PC-9 (cell line): ENCODE measurements at regions not wholly inside any gene's neighbourhood (a gene's known extent, or its start where the extent isn't known, plus 50 kb on each side); places are given as distances from the start of the nearest gene placed in this dataset.

Experiments
- BruUV-seq: library from RNA; stranded (reverse); fragments of 400-500 nt; replicated peaks from 2 replicates; lab custom pipeline; 2021; lab: Mats Ljungman, UMichigan
- CTCF ChIA-PET: fragments of 300-600 bp; sonication (Branson Sonifier 250); formaldehyde crosslinking; loops from one replicate; lab custom pipeline; 2022; ENCODE audit warnings: antibody characterized with exemption; lab: Charles Lee
- POLR2A ChIA-PET: fragments of 300-600 bp; sonication (Branson Sonifier 250); formaldehyde crosslinking; loops from one replicate; lab custom pipeline; 2022; ENCODE audit warnings: antibody characterized with exemption; ENCODE audit not compliant: unreplicated experiment; lab: Charles Lee
- DNase-seq, 2 experiments: peaks; one replicate each; pipeline versions ENCODE4 v3.0.0 to v3.0.0-alpha.2; 2015 to 2022; ENCODE audit warnings: mixed read lengths in 1 of 2
- H2AFZ ChIP-seq: fragments of 200-600 bp; sonication (generic); 2 replicates; pipeline ENCODE4 v1.8.1; 2017; ENCODE audit warnings: antibody characterized with exemption
- H3F3A ChIP-seq: fragments of 200-600 bp; sonication (generic); 2 replicates; pipeline ENCODE4 v1.8.1; 2017; ENCODE audit warnings: antibody characterized with exemption, mild to moderate bottlenecking, low read depth; ENCODE audit not compliant: insufficient read depth
- H3K27ac ChIP-seq: fragments of 200-600 bp; sonication (generic); 2 replicates; pipeline ENCODE4 v1.6.1; 2016; ENCODE audit warnings: mixed run types
- H3K27me3 ChIP-seq: fragments of 200-600 bp; sonication (generic); 2 replicates; pipeline ENCODE4 v1.6.1; 2016; ENCODE audit warnings: low read depth, mixed run types; ENCODE audit not compliant: insufficient read depth
- H3K36me3 ChIP-seq: fragments of 200-600 bp; sonication (generic); 2 replicates; pipeline ENCODE4 v1.6.1; 2016; ENCODE audit warnings: low read depth, mixed run types
- H3K4me1 ChIP-seq: fragments of 200-600 bp; sonication (generic); replicated peaks from 2 replicates; pipeline ENCODE4 v1.6.1; 2016; ENCODE audit warnings: mixed run types; ENCODE audit not compliant: insufficient read depth
- H3K4me2 ChIP-seq: fragments of 200-600 bp; sonication (generic); 2 replicates; pipeline ENCODE4 v1.6.1; 2017; ENCODE audit warnings: mixed run types
- H3K4me3 ChIP-seq: fragments of 200-600 bp; sonication (generic); 2 replicates; pipeline ENCODE4 v1.6.1; 2016; ENCODE audit warnings: mixed run types
- H3K79me2 ChIP-seq: fragments of 200-600 bp; sonication (generic); 2 replicates; pipeline ENCODE4 v1.6.1; 2017; ENCODE audit warnings: low read depth, mixed run types
- H3K9me2 ChIP-seq: fragments of 200-600 bp; sonication (generic); 2 replicates; pipeline ENCODE4 v1.8.1; 2017; ENCODE audit warnings: mild to moderate bottlenecking; ENCODE audit not compliant: insufficient read depth
- H3K9me3 ChIP-seq: fragments of 200-600 bp; sonication (generic); 2 replicates; pipeline ENCODE4 v1.8.1; 2016; ENCODE audit warnings: low read depth; ENCODE audit not compliant: insufficient read depth
- H4K20me1 ChIP-seq: fragments of 200-600 bp; sonication (generic); 2 replicates; pipeline ENCODE4 v1.8.1; 2017; ENCODE audit not compliant: insufficient read depth
- CTCF ChIP-seq: fragments of 200-600 bp; sonication (generic); conservative IDR thresholded peaks from 2 replicates; pipeline ENCODE4 v1.6.1; 2017; ENCODE audit warnings: mixed run types, antibody characterized with exemption, mild to moderate bottlenecking, moderate library complexity
- EZH2 ChIP-seq: fragments of 200-600 bp; sonication (generic); IDR thresholded peaks from 2 replicates; pipeline ENCODE4 v1.8.0; 2017; ENCODE audit warnings: antibody characterized with exemption, low read depth
- intact Hi-C: fragments of 100-400 bp; cut with micrococcal nuclease; formaldehyde crosslinking; loops from one replicate; pipeline ENCODE4 v1.10.0; 2022; ENCODE audit not compliant: unreplicated experiment

- DNase-seq: no peak
- Histone ChIP-seq H3K4me3 (no peak overlapping the region), H3F3A (peaks cover 14% of the 10 kb centered on the region), H3K4me2 (no peak overlapping the region), H3K79me2 (no peaks in the 10 kb centered on the region), H3K27ac (no peak overlapping the region), H3K36me3 (no peaks in the 10 kb centered on the region), H4K20me1 (no peaks in the 10 kb centered on the region), H2AFZ (no peak overlapping the region), H3K9me3 (peaks cover 9% of the 10 kb centered on the region; the same call in 1 of the 2 replicates), H3K9me2 (no peaks in the 10 kb centered on the region), H3K4me1 (no peaks in the 10 kb centered on the region), H3K27me3 (peaks cover 58% of the 10 kb centered on the region)
- BruUV-seq: no TSS peak
- TF ChIP-seq EZH2 (no peak), CTCF (no peak)
- POLR2A ChIA-PET: no interaction called here
- intact Hi-C loops: no loop called here
- CTCF ChIA-PET: no interaction called here
These were observed 93.0 kb upstream of the CTDP1 start for GRCh38 chr18:79586436-79587225.

- CTCF ChIA-PET: no interaction called here
- Histone ChIP-seq H4K20me1 (no peaks in the 10 kb centered on the region), H3K27me3 (peaks cover 64% of the 10 kb centered on the region), H3K4me1 (no peaks in the 10 kb centered on the region), H3K36me3 (no peaks in the 10 kb centered on the region), H2AFZ (no peak overlapping the region), H3K9me2 (no peaks in the 10 kb centered on the region), H3K4me2 (no peak overlapping the region), H3F3A (peaks cover 8% of the 10 kb centered on the region), H3K9me3 (peaks cover 4% of the 10 kb centered on the region; the same call in 1 of the 2 replicates), H3K4me3 (no peak overlapping the region), H3K79me2 (no peaks in the 10 kb centered on the region), H3K27ac (no peak overlapping the region)
- no peak for DNase-seq
- POLR2A ChIA-PET: no interaction called here
- intact Hi-C loops: no loop called here
- no TSS peak for BruUV-seq
- TF ChIP-seq EZH2 (no peak), CTCF (no peak)
These were observed 92.3 kb upstream of the CTDP1 start for GRCh38 chr18:79587226-79587741.

DNA sequence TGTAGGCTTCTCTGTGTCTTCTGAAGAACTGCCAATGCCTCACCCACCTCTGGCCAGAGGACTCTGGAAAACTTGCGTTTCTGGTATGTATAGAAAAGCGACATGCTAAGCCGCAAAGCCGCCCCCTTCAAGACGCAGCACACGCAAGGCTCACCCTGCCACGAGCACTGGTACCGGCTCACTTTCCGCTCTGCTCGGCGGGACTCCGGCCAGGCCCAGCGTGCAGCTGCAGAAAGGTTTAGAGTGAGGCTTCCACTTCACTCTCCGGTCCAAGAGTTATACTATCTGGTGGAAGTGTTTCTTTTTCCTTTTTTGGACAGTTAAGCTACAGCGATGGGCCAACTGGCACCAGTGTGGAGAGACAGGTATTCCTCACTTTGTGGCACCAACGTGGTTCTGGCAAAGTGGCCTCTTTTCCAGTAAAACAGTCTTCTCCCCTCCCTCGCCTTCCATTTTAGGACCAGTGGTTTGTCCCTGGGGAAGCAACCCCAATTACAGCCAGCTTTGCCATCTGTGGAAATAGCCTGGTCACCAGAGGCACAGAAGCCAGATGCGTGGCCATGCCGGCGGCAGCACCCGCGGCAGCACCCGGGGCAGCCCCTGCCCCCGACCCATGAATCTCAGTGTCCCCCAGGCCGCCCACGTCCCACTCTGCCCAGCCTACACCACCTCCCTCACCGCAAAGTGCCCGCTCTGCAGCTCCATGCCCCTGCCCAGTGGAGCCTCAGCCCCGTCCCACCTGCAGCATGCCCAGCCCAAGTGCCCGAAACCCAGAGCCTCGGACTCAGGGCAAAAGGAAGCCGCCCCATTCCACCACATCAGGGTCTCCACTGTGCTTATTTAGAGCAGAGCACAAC is 91.6 kb upstream of the CTDP1 start:
- no peak overlapping the region for H2AFZ ChIP-seq
- DNase-seq: no peak
- H3K36me3 ChIP-seq: no peaks in the 10 kb centered on the region
- H3K9me3 ChIP-seq: peaks cover 5% of the 10 kb centered on the region; the same call in 1 of the 2 replicates
- no peaks in the 10 kb centered on the region for H3K4me1 ChIP-seq
- ChIA-PET CTCF (no interaction called here), POLR2A (no interaction called here)
- H3K27ac ChIP-seq: no peak overlapping the region
- H3K79me2 ChIP-seq: no peaks in the 10 kb centered on the region
- H3K4me2 ChIP-seq: no peak overlapping the region
- H3K9me2 ChIP-seq: no peaks in the 10 kb centered on the region
- intact Hi-C loops: no loop called here
- peaks cover 71% of the 10 kb centered on the region for H3K27me3 ChIP-seq
- H4K20me1 ChIP-seq: no peaks in the 10 kb centered on the region
- TF ChIP-seq CTCF (no peak), EZH2 (no peak)
- H3K4me3 ChIP-seq: no peak overlapping the region
- peaks cover under 1% of the 10 kb centered on the region; the same call in 1 of the 2 replicates for H3F3A ChIP-seq
- BruUV-seq: no TSS peak
